ENCODE measurements at regions not wholly inside any gene's neighbourhood (a gene's known extent, or its start where the extent isn't known, plus 50 kb on each side); places are given as distances from the start of the nearest gene placed in this dataset.
"Not testable (repeated sequence)": the region's sequence is repeated elsewhere in the genome, so short reads cannot be mapped to it uniquely, and the experiment has no call there.

- DNase-seq: no peak
Measured at GRCh38 chr3:75325716-75326115, 338.4 kb upstream of the FRG2C start.

- DNase-seq: no peak
Measured at GRCh38 chr3:75327453-75327852, 336.7 kb upstream of the FRG2C start.

DNA sequence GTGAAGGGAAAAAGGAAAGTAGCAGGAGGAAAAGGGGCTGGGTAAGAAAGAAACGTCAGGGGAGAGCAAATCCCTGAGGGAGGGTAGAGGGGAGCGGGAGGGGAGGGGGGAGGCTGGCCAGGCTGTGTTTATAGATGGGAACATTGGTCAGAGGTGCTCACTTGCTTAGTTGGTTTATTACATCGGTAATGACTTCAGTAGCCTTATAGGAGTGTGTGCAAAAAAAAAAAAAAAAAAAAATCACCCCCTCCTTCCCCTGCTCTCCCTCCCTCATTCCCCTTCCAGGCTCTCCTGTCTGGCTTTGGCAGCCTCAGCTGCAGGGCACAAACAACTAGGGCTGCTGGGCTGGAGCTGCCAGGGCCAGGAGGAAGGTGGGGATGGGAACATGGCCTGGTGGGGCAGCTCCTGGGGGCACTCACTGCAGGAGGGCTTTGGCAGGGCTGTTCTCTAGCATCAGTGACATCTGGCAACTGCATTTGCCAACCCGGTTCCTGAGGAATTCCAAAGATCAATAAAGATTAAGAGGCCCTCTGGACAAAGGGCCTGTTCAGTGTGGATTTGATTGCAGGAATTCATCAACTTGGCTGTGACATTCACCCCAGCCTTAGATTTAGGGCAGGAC, 334.5 kb upstream of the FRG2C start:
- DNase-seq: no peak

DNA sequence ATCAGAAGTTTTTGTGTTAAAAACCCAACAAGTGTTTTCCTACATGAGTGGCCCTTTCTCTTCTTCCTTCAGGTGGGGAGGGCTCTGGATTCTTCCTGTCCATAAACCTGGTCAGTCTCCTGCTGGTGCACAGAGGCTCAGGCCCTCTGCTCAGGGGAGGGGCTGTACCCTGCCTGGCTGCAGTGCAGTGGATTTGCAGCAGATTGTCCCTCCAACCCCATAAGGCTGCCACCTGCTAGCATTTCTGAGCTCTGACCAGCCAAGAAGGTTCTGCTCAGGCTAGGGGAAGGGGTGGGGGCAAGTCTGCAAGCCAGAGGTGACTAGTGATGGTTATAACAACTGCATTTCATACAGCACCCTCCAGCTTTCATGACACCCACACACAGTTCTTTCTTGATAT, 333.7 kb upstream of the FRG2C start:
- not testable (repeated sequence) for DNase-seq

DNA sequence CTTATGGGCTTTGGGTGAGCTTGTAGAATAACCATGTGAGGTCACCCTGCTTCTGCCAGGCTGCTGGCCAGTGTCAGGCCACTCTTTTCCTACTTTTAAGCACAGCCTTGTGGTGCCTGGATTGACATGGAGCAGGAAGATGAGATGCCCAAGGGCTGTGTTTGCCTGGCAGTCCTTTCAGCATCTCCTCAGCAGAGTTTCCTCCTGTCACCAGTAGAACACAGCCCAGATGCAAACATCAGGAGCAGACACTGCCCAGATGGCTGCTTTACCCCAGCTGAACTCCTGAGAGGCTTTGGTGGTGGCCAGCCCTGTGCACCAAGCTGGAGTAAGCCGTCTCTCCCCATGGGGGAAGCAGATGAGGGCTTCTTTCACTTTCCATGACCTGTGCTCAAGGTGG, 332.0 kb upstream of the FRG2C start:
- not testable (repeated sequence) for DNase-seq

DNA sequence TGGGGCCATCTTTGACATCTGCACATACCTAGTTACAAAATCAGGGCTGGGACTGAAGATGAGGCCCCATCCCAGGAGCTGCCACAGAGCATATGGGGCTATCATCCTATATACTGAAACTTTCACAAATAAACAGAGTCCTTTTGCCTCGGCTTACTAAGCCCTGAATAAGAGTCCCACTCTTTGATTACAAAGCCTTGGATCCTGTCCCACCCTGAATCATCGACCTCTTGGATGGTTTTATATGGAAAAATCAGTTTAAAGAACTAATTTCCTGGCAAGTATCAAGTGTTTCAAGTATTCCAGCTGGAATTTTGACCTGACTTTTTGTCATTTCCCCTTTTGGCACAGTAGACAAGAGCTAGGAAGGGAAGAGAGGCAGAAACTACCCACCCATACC, 331.3 kb upstream of the FRG2C start:
- DNase-seq: no peak

DNA sequence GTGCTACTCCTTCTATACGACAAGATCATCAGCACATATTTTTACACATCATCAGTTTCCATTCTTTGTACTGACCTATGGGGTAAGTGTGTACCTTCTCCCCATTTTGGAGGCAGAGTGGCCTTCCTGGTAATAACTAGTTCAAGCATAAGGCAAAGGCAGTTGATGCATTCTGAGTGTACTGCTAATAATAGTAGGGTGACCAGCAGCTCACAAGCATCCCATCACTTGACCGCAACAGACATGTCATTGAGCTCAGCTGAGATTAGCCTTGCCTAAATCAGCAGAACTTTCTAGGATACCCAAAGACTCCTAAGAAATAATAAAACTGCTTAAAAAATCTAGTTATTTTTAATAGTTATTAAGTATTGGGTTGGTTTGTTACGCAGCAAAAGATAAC, 329.8 kb upstream of the FRG2C start:
- no peak for DNase-seq

DNA sequence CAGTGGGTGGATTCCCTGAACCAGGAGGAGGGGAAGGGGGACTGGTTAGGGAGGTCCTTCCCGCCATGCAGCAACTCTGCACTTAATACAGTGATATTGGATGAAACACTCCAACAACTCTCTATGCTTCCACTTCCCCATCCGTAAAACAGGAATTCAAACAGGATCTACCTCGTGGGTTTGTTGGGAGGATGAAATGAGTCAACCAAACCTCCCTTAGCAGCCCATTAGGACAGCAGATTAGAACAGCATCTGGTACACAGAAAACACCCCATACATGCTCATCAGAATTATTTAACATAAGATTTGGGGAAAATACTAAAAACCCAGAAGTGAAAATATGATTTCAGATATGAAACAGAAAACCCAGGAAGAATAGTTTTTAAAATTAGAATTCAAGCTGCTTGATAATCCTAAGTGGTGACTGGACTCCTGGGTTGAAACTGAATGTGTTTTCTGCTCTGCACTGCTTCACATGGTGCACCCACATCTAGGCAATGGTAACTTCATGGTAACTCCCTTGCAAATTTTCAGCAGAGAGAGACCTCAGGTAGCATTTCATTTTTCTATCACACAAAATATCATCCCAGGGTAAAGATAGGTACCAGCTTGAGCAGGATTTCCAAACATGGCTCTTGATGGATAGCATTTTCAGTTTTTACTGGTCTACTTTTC, 326.8 kb upstream of the FRG2C start:
- DNase-seq: no peak

- DNase-seq: no peak
Measured at GRCh38 chr3:75338342-75338741, 325.8 kb upstream of the FRG2C start.

DNA sequence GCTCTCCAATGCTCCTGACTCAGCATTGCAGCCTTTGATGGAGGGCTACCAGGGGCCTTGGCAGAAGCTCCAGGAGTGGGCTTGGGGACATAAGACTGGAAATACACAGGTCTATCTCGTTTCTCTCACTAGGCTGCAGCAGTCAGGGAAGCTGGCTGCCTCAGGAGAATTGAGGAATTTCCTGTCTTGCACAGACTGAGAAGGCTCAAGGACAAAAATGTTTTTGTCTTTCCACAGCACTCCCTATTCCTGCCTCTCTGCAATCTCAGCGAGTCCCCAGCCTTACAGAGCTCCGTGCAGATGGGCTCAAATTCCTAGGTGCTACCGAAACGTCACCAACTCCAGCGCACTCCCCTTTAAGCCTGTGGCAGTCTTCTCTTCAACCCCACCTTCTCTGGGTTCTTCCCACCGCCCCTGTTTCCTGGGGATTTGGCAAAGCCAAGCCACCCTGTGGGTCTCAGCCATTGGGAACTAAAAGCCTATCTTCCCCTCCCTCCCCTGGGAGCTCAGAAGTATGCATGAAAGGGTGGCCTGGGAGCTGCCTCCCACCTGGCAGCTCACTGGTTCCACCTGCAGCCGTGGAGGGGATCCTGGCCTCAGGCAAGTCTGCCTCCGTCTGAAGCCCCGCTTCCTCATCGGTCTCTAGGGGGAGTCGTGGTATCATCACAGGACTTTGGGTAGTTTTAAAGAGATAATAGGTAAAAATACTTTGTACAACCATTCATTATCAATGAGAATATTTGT, 322.6 kb upstream of the FRG2C start:
- no peak for DNase-seq

DNA sequence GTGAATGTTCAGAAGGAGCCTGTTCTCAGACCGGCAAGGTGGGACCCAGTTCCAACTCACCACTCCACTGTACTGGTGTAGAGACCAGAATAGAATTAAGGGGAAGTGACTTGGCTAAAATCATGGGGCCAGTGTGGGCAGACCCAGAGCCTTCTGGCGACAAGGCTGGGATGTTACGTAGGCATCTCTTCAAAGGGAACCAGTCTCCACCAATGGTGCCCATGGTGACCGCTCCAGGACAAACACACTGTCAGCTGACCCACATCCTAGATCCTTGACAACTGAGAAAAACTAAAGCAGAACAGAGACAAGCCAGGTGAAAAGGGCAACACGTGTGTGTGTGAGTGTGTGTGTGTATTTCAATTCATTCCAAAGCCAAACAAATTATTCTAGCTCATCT, 321.7 kb upstream of the FRG2C start:
- DNase-seq: no peak

GRCh38 chr3:75350536-75350935, 313.6 kb upstream of the FRG2C start:
- not testable (repeated sequence) for DNase-seq

GRCh38 chr3:75362086-75362784, 301.9 kb upstream of the FRG2C start:
- not testable (repeated sequence) for DNase-seq

DNA sequence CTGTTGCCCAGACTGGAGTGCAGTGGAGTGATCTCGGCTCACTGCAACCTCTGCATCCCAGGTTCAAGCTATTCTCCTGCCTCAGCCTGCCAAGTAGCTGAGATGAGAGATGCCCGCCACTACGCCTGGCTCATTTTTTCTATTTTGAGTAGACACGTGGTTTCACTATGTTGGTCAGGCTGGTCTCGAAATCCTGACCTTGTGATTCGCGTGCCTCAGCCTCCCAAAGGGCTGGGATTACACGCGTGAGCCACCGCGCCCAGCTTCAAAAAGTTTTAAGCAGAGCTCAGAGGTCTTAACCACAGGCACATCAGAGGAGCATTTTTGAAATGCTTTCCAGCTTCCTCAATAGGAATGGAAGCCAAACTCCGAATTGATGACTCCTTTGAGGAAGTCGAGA, 291.2 kb upstream of the FRG2C start:
- not testable (repeated sequence) for DNase-seq

- not testable (repeated sequence) for DNase-seq
Measured at GRCh38 chr3:75379840-75380239, 284.3 kb upstream of the FRG2C start.

DNA sequence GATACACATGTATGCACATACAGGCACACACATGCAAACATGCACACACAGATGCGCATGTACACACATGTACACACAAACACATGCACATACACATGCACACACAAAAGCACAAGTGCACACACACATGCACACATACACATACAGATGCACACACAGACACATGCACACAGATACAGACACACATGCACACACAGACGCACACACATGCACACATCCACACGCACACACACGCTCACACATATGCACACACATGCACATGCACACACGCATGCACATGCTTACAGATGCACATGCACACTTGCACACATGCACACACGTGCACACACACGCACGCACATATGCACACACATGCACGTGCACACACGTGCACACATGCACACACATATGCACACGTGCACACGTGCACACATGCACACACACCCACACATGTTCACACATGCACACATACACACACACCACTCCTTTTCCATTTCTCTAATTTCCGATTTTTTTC, 283.8 kb upstream of the FRG2C start:
- DNase-seq: no peak

- DNase-seq: not testable (repeated sequence)
Measured at GRCh38 chr3:75384016-75384415, 280.1 kb upstream of the FRG2C start.

- not testable (repeated sequence) for DNase-seq
Measured at GRCh38 chr3:75388486-75389124, 275.5 kb upstream of the FRG2C start.

DNA sequence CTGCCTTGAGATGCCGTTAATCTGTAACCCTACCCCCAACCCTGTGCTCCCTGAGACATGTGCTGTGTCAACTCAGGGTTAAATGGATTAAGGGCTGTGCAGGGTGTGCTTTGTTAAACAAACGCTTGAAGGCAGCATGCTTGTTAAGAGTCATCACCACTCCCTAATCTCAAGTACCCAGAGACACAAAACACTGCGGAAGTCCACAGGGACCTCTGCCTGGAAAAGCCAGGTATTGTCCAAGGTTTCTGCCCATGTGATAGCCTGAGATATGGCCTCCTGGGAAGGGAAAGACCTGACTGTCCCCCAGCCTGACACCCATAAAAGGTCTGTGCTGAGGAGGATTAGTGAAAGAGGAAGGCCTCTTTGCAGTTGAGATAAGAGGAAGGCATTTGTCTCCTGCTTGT, 270.8 kb upstream of the FRG2C start:
- not testable (repeated sequence) for DNase-seq

- not testable (repeated sequence) for DNase-seq
Measured at GRCh38 chr3:75394102-75394501, 270.0 kb upstream of the FRG2C start.

- not testable (repeated sequence) for DNase-seq
Measured at GRCh38 chr3:75394562-75395360, 269.4 kb upstream of the FRG2C start.
